GM18502 (cell line): ENCODE measurements at regions not wholly inside any gene's neighbourhood (a gene's known extent, or its start where the extent isn't known, plus 50 kb on each side); places are given as distances from the start of the nearest gene placed in this dataset.
A peak's percentile ranks its signal among the peaks of the same experiment; 100 is the strongest.
"Not testable (repeated sequence)": the region's sequence is repeated elsewhere in the genome, so short reads cannot be mapped to it uniquely, and the experiment has no call there.

Experiments
- ATAC-seq: cut with Tn5 transposase; IDR thresholded peaks from one replicate; pipeline ENCODE4 v1.9.1; 2021; ENCODE audit warnings: mild to moderate bottlenecking; ENCODE audit not compliant: unreplicated experiment, poor library complexity

- no peak for ATAC-seq
Observed at GRCh38 chr11:109958131-109958820, 134.9 kb upstream of the ZC3H12C start.

- no peak for ATAC-seq
Observed at GRCh38 chr11:109958821-109959166, 134.4 kb upstream of the ZC3H12C start.

- ATAC-seq: no peak
Observed at GRCh38 chr11:109960831-109961230, 132.4 kb upstream of the ZC3H12C start.

GRCh38 chr11:109961261-109961660 lies 131.9 kb upstream of the ZC3H12C start:
- ATAC-seq: no peak

GRCh38 chr11:109963101-109963500 lies 130.1 kb upstream of the ZC3H12C start:
- ATAC-seq: no peak

- ATAC-seq: no peak
Observed at GRCh38 chr11:109964487-109964886, 128.7 kb upstream of the ZC3H12C start.

GRCh38 chr11:109965445-109965844 lies 127.7 kb upstream of the ZC3H12C start:
- not testable (repeated sequence) for ATAC-seq

- ATAC-seq: not testable (repeated sequence)
Observed at GRCh38 chr11:109965926-109966325, 127.3 kb upstream of the ZC3H12C start.

- not testable (repeated sequence) for ATAC-seq
Observed at GRCh38 chr11:109967136-109967535, 126.1 kb upstream of the ZC3H12C start.

GRCh38 chr11:109968299-109968698 lies 124.9 kb upstream of the ZC3H12C start:
- ATAC-seq: no peak

- ATAC-seq: no peak
Observed at GRCh38 chr11:109968781-109969180, 124.4 kb upstream of the ZC3H12C start.

GRCh38 chr11:109970516-109971183 lies 122.5 kb upstream of the ZC3H12C start:
- peak; percentile 70 for ATAC-seq

- ATAC-seq: no peak
Observed at GRCh38 chr11:109971184-109971523, 122.0 kb upstream of the ZC3H12C start.

GRCh38 chr11:109972181-109972715 lies 120.9 kb upstream of the ZC3H12C start:
- ATAC-seq: peak; percentile 74

- ATAC-seq: no peak
Observed at GRCh38 chr11:109972939-109973338, 120.3 kb upstream of the ZC3H12C start.

- ATAC-seq: no peak
Observed at GRCh38 chr11:109973486-109973885, 119.7 kb upstream of the ZC3H12C start.

- ATAC-seq: no peak
Observed at GRCh38 chr11:109974523-109974922, 118.7 kb upstream of the ZC3H12C start.

GRCh38 chr11:109978895-109979294 lies 114.3 kb upstream of the ZC3H12C start:
- no peak for ATAC-seq

GRCh38 chr11:109981031-109981636 lies 112.1 kb upstream of the ZC3H12C start:
- no peak for ATAC-seq

GRCh38 chr11:109983358-109983757 lies 109.8 kb upstream of the ZC3H12C start:
- no peak for ATAC-seq

- ATAC-seq: peak; percentile 98
Observed at GRCh38 chr11:109984634-109985289, 108.4 kb upstream of the ZC3H12C start.
